Esophagus muscularis mucosa (tissue), 4 donors: ENCODE measurements at regions not wholly inside any gene's neighbourhood (a gene's known extent, or its start where the extent isn't known, plus 50 kb on each side); places are given as distances from the start of the nearest gene placed in this dataset.
"Not testable (repeated sequence)": the region's sequence is repeated elsewhere in the genome, so short reads cannot be mapped to it uniquely, and the experiment has no call there.

Experiments
- DNase-seq: peaks from one replicate; pipeline ENCODE4 v3.0.0-alpha.2; 2017; ENCODE audit errors: extremely low spot score
- H3K27ac ChIP-seq, 4 donors: fragments of 200-600 bp; sonication (generic); replicated peaks in 1 of 4; 1 replicate in 3 of 4; 2 replicates in 1 of 4; pipeline ENCODE4 v1.5.1; 2016 to 2019; ENCODE audit warnings: mild to moderate bottlenecking in 1 of 4
- H3K27me3 ChIP-seq, 4 donors: fragments of 200-600 bp; sonication (generic); one replicate each; pipeline versions ENCODE4 v1.5.1 to v1.6.0; 2016 to 2019
- H3K36me3 ChIP-seq, 4 donors: fragments of 200-600 bp; sonication (generic); one replicate each; pipeline ENCODE4 v1.5.1; 2016 to 2019
- H3K4me1 ChIP-seq, 4 donors: fragments of 200-600 bp; sonication (generic); one replicate each; pipeline ENCODE4 v1.5.1; 2016 to 2019
- H3K4me3 ChIP-seq, 4 donors: fragments of 200-600 bp; sonication (generic); 1 replicate in 2 of 4; 2 replicates in 2 of 4; pipeline ENCODE4 v1.5.1; 2016 to 2019; ENCODE audit warnings: mild to moderate bottlenecking in 4 of 4, moderate library complexity in 1 of 4
- H3K9me3 ChIP-seq, 4 donors: fragments of 200-600 bp; sonication (generic); 1 replicate in 3 of 4; 2 replicates in 1 of 4; pipeline ENCODE4 v1.5.1; 2016 to 2019
- CTCF ChIP-seq, 3 experiments: fragments of 200-600 bp in 2 of 3; fragments of 450-650 bp in 1 of 3; sonication (generic) in 2 of 3; IDR thresholded peaks; one replicate each; pipeline ENCODE4 v1.5.1; 2017 to 2019; ENCODE audit warnings: antibody characterized with exemption in 3 of 3, mild to moderate bottlenecking in 2 of 3, moderate library complexity in 1 of 3
- EP300 ChIP-seq: sonication (generic); formaldehyde crosslinking; IDR thresholded peaks from one replicate; pipeline ENCODE4 v1.6.1; 2017; ENCODE audit warnings: antibody characterized with exemption
- POLR2A ChIP-seq: fragments of 450-650 bp; IDR thresholded peaks from one replicate; pipeline ENCODE4 v1.6.1; 2017; ENCODE audit warnings: antibody characterized with exemption, moderate library complexity, mild to moderate bottlenecking, low read depth
- POLR2AphosphoS5 ChIP-seq, 2 donors: sonication (generic); formaldehyde crosslinking; IDR thresholded peaks; one replicate each; pipeline ENCODE4 v1.6.1; 2017; ENCODE audit warnings: antibody characterized with exemption in 2 of 2
- WGBS: methylation state at CpG from one replicate; pipeline ENCODE4 v1.1.5; 2018; 5-methylcytosine and 5-hydroxymethylcytosine counted together
- intact Hi-C: fragments of 100-400 bp; cut with DNase I; formaldehyde crosslinking; loops from one replicate; pipeline ENCODE4 v1.15.1; 2023

DNA sequence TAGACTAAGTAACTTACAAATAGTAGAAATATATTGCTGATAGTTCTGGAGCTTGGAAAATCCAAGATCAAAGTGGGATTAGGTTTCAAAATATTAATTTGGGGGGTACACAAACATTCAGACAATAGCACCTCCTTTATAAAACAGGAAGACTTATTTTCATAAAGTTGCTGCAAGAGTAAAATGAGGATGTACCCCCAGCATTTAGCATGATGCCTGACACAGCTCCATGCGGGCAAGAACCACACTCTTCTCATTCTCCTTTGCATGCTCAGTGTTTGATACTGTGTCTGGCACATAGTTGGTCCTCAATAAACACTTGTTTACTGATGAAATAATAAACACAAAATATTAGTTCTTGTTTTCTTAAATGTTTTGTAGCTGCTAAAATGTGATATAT, 332.9 kb downstream of the TFAP2A start:
- no peak for TF ChIP-seq POLR2A
- TF ChIP-seq EP300 = no peak
- TF ChIP-seq CTCF (IDR thresholded peaks at IDR 0.05) = no peak
- no peak for TF ChIP-seq POLR2AphosphoS5 (IDR thresholded peaks at IDR 0.05)
- 100% methylated on average over 1 of the region's 1 CpG for WGBS
- Histone ChIP-seq H3K27me3 (no peaks in the 10 kb centered on the region), H3K4me1 (no peaks in the 10 kb centered on the region), H3K4me3 (no peak overlapping the region), H3K9me3 (no peaks in the 10 kb centered on the region), H3K27ac (no peak overlapping the region), H3K36me3 (no peaks in the 10 kb centered on the region)
- no peak for DNase-seq
- intact Hi-C loops = no loop called here

GRCh38 chr6:10081075-10081474, 333.8 kb downstream of the TFAP2A start:
- WGBS = 78% methylated on average over 6 of the region's 6 CpGs

GRCh38 chr6:10080561-10080960, 334.3 kb downstream of the TFAP2A start:
- no peak overlapping the region for H3K4me3 ChIP-seq
- H3K27me3 ChIP-seq = no peaks in the 10 kb centered on the region
- DNase-seq = no peak
- H3K9me3 ChIP-seq = no peaks in the 10 kb centered on the region
- H3K4me1 ChIP-seq = no peaks in the 10 kb centered on the region
- H3K36me3 ChIP-seq = no peaks in the 10 kb centered on the region
- no peak for TF ChIP-seq CTCF (IDR thresholded peaks at IDR 0.05)
- no peak for TF ChIP-seq POLR2AphosphoS5 (IDR thresholded peaks at IDR 0.05)
- TF ChIP-seq POLR2A = no peak
- TF ChIP-seq EP300 = no peak
- 92% methylated on average over 4 of the region's 4 CpGs for WGBS
- intact Hi-C loops = no loop called here
- H3K27ac ChIP-seq = no peak overlapping the region

More at GRCh38 chr6:10081075-10081474, 333.8 kb downstream of the TFAP2A start:
- H3K27ac ChIP-seq = no peak overlapping the region
- no peaks in the 10 kb centered on the region for H3K27me3 ChIP-seq
- no peaks in the 10 kb centered on the region for H3K36me3 ChIP-seq
- intact Hi-C loops = no loop called here
- no peak overlapping the region for H3K4me3 ChIP-seq
- H3K9me3 ChIP-seq = no peaks in the 10 kb centered on the region
- DNase-seq = no peak
- TF ChIP-seq EP300 (no peak), POLR2AphosphoS5 (IDR thresholded peaks at IDR 0.05) (no peak), POLR2A (no peak), CTCF (IDR thresholded peaks at IDR 0.05) (no peak)
- H3K4me1 ChIP-seq = no peaks in the 10 kb centered on the region

DNA sequence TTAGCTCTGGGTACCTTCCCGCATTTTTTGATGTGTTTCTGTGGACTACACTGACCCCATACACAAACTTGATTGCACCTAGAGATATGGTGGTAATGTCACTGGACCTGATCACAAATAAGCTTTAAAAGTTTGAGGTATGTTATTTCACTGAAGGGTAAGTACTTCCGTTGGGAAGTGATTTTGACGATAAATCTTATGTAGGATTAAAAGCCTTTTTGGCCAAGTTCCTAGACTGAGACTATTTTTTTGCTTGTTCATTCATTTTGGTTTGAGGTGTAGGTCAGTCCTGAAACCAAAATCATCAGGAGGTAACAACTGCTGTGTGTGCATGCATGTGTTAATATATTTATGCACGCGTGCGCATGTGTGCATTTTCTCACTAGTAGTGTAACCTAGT, 336.3 kb downstream of the TFAP2A start:
- WGBS = 82% methylated on average over 6 of the region's 6 CpGs
- TF ChIP-seq EP300 = no peak
- no peaks in the 10 kb centered on the region for H3K27me3 ChIP-seq
- no peak overlapping the region for H3K4me3 ChIP-seq
- DNase-seq = no peak
- H3K4me1 ChIP-seq = no peaks in the 10 kb centered on the region
- H3K9me3 ChIP-seq = no peaks in the 10 kb centered on the region
- H3K27ac ChIP-seq = no peak overlapping the region
- H3K36me3 ChIP-seq = no peaks in the 10 kb centered on the region
- intact Hi-C loops = no loop called here

GRCh38 chr6:10074726-10075125, 340.1 kb downstream of the TFAP2A start:
- not testable (repeated sequence) for DNase-seq, H3K27me3 ChIP-seq
- WGBS = 90% methylated on average over 2 of the region's 45 CpGs

DNA sequence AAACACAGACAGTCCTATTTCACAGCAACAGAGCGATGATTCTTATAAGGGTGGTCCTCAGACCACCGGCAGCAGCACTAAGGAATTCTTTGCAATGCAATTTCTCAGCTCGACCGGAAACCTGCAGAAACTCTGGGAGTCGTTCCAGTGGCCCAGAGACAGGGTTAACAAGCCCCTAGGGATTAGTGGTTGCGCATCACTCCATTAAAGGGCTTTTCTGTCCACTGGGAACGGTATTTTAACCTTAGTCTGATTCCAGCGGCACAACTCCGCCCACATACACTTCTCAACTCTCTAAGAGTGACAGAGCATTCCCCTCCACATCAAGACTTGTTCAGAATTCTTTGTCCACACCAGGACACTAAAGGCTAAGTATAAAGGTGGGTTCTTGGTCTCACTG, 341.5 kb downstream of the TFAP2A start:
- Histone ChIP-seq H3K27me3 (peaks cover 0 to 8% (median 0%) of the 10 kb centered on the region in 4 donors), H3K4me3 (no peak overlapping the region), H3K27ac (no peak overlapping the region), H3K4me1 (no peaks in the 10 kb centered on the region), H3K9me3 (no peaks in the 10 kb centered on the region), H3K36me3 (no peaks in the 10 kb centered on the region)
- intact Hi-C loops = no loop called here
- TF ChIP-seq POLR2A (no peak), CTCF (IDR thresholded peaks at IDR 0.05) (no peak), POLR2AphosphoS5 (IDR thresholded peaks at IDR 0.05) (no peak), EP300 (no peak)
- WGBS = 66% methylated on average over 9 of the region's 9 CpGs
- no peak for DNase-seq

More at GRCh38 chr6:10074726-10075125, 340.1 kb downstream of the TFAP2A start:
- H3K27ac ChIP-seq, intact Hi-C loops, H3K36me3 ChIP-seq, H3K4me1 ChIP-seq, H3K9me3 ChIP-seq, H3K4me3 ChIP-seq: not testable (repeated sequence)
